GM19240 (cell line): ENCODE measurements at regions not wholly inside any gene's neighbourhood (a gene's known extent, or its start where the extent isn't known, plus 50 kb on each side); places are given as distances from the start of the nearest gene placed in this dataset.

ENCODE experiments used
- DNase-seq: peaks from one replicate; pipeline ENCODE4 v3.0.0; 2011; ENCODE audit warnings: low spot score; ENCODE audit not compliant: insufficient read length

- no peak for DNase-seq
These were observed 655.4 kb upstream of the MKI67 start for GRCh38 chr10:128781637-128782036.

GRCh38 chr10:128784444-128784843 is 658.2 kb upstream of the MKI67 start:
- no peak for DNase-seq

GRCh38 chr10:128792426-128793140 is 666.4 kb upstream of the MKI67 start:
- DNase-seq = no peak

GRCh38 chr10:128793726-128794655 is 667.8 kb upstream of the MKI67 start:
- DNase-seq = no peak

- DNase-seq = no peak
These were observed 670.2 kb upstream of the MKI67 start for GRCh38 chr10:128796396-128796912.

GRCh38 chr10:128802062-128802461 is 665.0 kb upstream of the MGMT start:
- DNase-seq = no peak

- DNase-seq = no peak
These were observed 663.3 kb upstream of the MGMT start for GRCh38 chr10:128803790-128804189.

- no peak for DNase-seq
These were observed 662.6 kb upstream of the MGMT start for GRCh38 chr10:128804411-128804810.

GRCh38 chr10:128808921-128809440 is 658.1 kb upstream of the MGMT start:
- no peak for DNase-seq

- DNase-seq = no peak
These were observed 655.5 kb upstream of the MGMT start for GRCh38 chr10:128811511-128811910.

GRCh38 chr10:128812000-128812399 is 655.0 kb upstream of the MGMT start:
- no peak for DNase-seq

- no peak for DNase-seq
These were observed 653.5 kb upstream of the MGMT start for GRCh38 chr10:128813574-128813973.

- DNase-seq = no peak
These were observed 653.0 kb upstream of the MGMT start for GRCh38 chr10:128814024-128814423.

GRCh38 chr10:128814782-128815181 is 652.3 kb upstream of the MGMT start:
- DNase-seq = no peak

GRCh38 chr10:128816726-128817125 is 650.3 kb upstream of the MGMT start:
- DNase-seq = no peak

GRCh38 chr10:128817636-128818035 is 649.4 kb upstream of the MGMT start:
- no peak for DNase-seq

GRCh38 chr10:128820663-128821062 is 646.4 kb upstream of the MGMT start:
- no peak for DNase-seq

- DNase-seq = no peak
These were observed 643.8 kb upstream of the MGMT start for GRCh38 chr10:128823201-128823600.

GRCh38 chr10:128825626-128826025 is 641.4 kb upstream of the MGMT start:
- DNase-seq = no peak

GRCh38 chr10:128833671-128834070 is 633.4 kb upstream of the MGMT start:
- DNase-seq = no peak

GRCh38 chr10:128835361-128835760 is 631.7 kb upstream of the MGMT start:
- DNase-seq = no peak

- DNase-seq = no peak
These were observed 629.6 kb upstream of the MGMT start for GRCh38 chr10:128837478-128837877.
